ENCODE measurements at regions not wholly inside any gene's neighbourhood (a gene's known extent, or its start where the extent isn't known, plus 50 kb on each side); places are given as distances from the start of the nearest gene placed in this dataset.

GRCh38 chr15:69838338-69838737 lies 259.4 kb downstream of the TLE3 start:
- TF ChIP-seq CTCF (conservative IDR thresholded peaks at IDR 0.05; ENCODE audit: low read length) (no peak), EZH2phosphoT487 (IDR thresholded peaks at IDR 0.05; ENCODE audit: borderline replicate concordance) (no peak)

Data from Loucy (cell line).